Sigmoid colon (tissue), 4 donors: ENCODE measurements at regions not wholly inside any gene's neighbourhood (a gene's known extent, or its start where the extent isn't known, plus 50 kb on each side); places are given as distances from the start of the nearest gene placed in this dataset.

ENCODE experiments used
- EP300 ChIP-seq, 4 donors: sonication (generic); formaldehyde crosslinking; IDR thresholded peaks; one replicate each; pipeline ENCODE4 v1.6.1; 2017; ENCODE audit warnings: antibody characterized with exemption in 4 of 4
- POLR2A ChIP-seq, 2 donors: fragments of 450-650 bp; IDR thresholded peaks; one replicate each; pipeline ENCODE4 v1.6.1; 2016; ENCODE audit warnings: antibody characterized with exemption in 2 of 2, mild to moderate bottlenecking in 2 of 2, moderate library complexity in 2 of 2
- POLR2AphosphoS5 ChIP-seq, 4 donors: sonication (generic); formaldehyde crosslinking; IDR thresholded peaks; one replicate each; pipeline ENCODE4 v1.6.1; 2017; ENCODE audit warnings: antibody characterized with exemption in 4 of 4
- TF ChIP-seq, protein P1 (sequence below), 4 experiments: fragments of 450-650 bp in 3 of 4; fragments of 200-600 bp in 1 of 4; IDR thresholded peaks; one replicate each; pipeline ENCODE4 v1.5.1; 2016 to 2019; ENCODE audit warnings: antibody characterized with exemption in 4 of 4, mild to moderate bottlenecking in 3 of 4, moderate library complexity in 2 of 4

DNA sequence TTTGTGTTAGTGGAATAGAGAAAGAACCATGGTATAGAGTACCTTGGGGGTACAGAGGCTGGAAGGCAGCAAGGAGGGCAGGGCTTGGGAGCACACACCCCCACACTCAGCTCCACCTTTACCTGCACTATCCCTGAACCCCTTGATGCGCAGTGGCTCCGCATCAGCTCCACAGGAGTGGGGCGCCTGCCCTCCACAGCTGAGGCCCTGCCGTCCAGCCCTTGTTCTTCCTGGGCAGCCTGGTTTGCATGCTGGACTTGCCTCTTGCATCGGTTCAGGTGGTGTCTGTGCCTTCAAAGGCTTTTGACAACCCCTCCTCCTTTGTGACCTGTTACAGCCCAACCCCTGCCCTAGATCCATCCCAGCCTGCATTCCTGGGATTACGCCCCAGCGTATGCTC, 52.6 kb upstream of the ZNF32 start:
- TF ChIP-seq, protein P1, sequence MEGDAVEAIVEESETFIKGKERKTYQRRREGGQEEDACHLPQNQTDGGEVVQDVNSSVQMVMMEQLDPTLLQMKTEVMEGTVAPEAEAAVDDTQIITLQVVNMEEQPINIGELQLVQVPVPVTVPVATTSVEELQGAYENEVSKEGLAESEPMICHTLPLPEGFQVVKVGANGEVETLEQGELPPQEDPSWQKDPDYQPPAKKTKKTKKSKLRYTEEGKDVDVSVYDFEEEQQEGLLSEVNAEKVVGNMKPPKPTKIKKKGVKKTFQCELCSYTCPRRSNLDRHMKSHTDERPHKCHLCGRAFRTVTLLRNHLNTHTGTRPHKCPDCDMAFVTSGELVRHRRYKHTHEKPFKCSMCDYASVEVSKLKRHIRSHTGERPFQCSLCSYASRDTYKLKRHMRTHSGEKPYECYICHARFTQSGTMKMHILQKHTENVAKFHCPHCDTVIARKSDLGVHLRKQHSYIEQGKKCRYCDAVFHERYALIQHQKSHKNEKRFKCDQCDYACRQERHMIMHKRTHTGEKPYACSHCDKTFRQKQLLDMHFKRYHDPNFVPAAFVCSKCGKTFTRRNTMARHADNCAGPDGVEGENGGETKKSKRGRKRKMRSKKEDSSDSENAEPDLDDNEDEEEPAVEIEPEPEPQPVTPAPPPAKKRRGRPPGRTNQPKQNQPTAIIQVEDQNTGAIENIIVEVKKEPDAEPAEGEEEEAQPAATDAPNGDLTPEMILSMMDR (IDR thresholded peaks at IDR 0.05) = no peak
- no peak for TF ChIP-seq POLR2AphosphoS5 (IDR thresholded peaks at IDR 0.05)
- no peak for TF ChIP-seq POLR2A (IDR thresholded peaks at IDR 0.05)
- TF ChIP-seq EP300 (IDR thresholded peaks at IDR 0.05) = no peak
